Neuronal stem cell (in vitro differentiated cells): ENCODE measurements at regions not wholly inside any gene's neighbourhood (a gene's known extent, or its start where the extent isn't known, plus 50 kb on each side); places are given as distances from the start of the nearest gene placed in this dataset.

Source experiments
- DNase-seq: peaks from one replicate; pipeline ENCODE4 v3.0.0-alpha.2; 2013; ENCODE audit warnings: low spot score
- H2AFZ ChIP-seq: one replicate; pipeline ENCODE4 v1.6.1; 2013; ENCODE audit warnings: mild to moderate bottlenecking, low read length, inconsistent platforms
- H2AK5ac ChIP-seq: 2 replicates; pipeline ENCODE4 v1.6.1; 2013; ENCODE audit warnings: low read depth, mild to moderate bottlenecking, inconsistent platforms, low read length, moderate library complexity, mixed read lengths
- H2BK120ac ChIP-seq: 2 replicates; pipeline ENCODE4 v1.6.1; 2013; ENCODE audit warnings: low read depth, mild to moderate bottlenecking, inconsistent platforms, low read length, moderate library complexity, mixed read lengths
- H2BK12ac ChIP-seq: one replicate; pipeline ENCODE4 v1.6.1; 2013; ENCODE audit warnings: low read length, inconsistent platforms
- H2BK15ac ChIP-seq: 2 replicates; pipeline ENCODE4 v1.6.1; 2013; ENCODE audit warnings: mild to moderate bottlenecking, low read length, inconsistent platforms, mixed read lengths
- H2BK5ac ChIP-seq: one replicate; pipeline ENCODE4 v1.6.1; 2013; ENCODE audit warnings: inconsistent platforms, mild to moderate bottlenecking, low read length, moderate library complexity
- H3K14ac ChIP-seq: one replicate; pipeline ENCODE4 v1.6.1; 2013; ENCODE audit warnings: low read length, inconsistent platforms
- H3K18ac ChIP-seq: 2 replicates; pipeline ENCODE4 v1.6.1; 2013; ENCODE audit warnings: low read length, inconsistent platforms
- H3K23ac ChIP-seq: 2 replicates; pipeline ENCODE4 v1.6.1; 2013; ENCODE audit warnings: low read depth, mild to moderate bottlenecking, mixed read lengths, low read length, inconsistent platforms; ENCODE audit not compliant: poor library complexity
- H3K27ac ChIP-seq: replicated peaks from 3 replicates; pipeline ENCODE4 v1.5.1; 2013; ENCODE audit warnings: low read length, inconsistent platforms
- H3K27me3 ChIP-seq, 3 experiments: 2 replicates each; pipeline ENCODE4 v1.6.1; 2013; ENCODE audit warnings: low read length in 3 of 3, mild to moderate bottlenecking in 2 of 3, inconsistent platforms in 1 of 3, low read depth in 1 of 3, mixed read lengths in 1 of 3, moderate library complexity in 1 of 3; ENCODE audit not compliant: control insufficient read depth in 3 of 3, insufficient read depth in 3 of 3
- H3K36me3 ChIP-seq, 2 donors: replicated peaks in 1 of 2; 2 replicates each; pipeline ENCODE4 v1.6.1; 2013; ENCODE audit warnings: low read length in 2 of 2; ENCODE audit not compliant: control insufficient read depth in 2 of 2, insufficient read depth in 2 of 2
- H3K4ac ChIP-seq: 2 replicates; pipeline ENCODE4 v1.6.1; 2013; ENCODE audit warnings: inconsistent platforms, mild to moderate bottlenecking, low read length, moderate library complexity
- H3K4me1 ChIP-seq, 2 donors: 1 replicate in 1 of 2; 2 replicates in 1 of 2; pipeline ENCODE4 v1.6.1; 2013; ENCODE audit warnings: low read length in 2 of 2, low read depth in 1 of 2; ENCODE audit not compliant: control insufficient read depth in 2 of 2, insufficient read depth in 1 of 2
- H3K4me2 ChIP-seq: one replicate; pipeline ENCODE4 v1.6.1; 2013; ENCODE audit warnings: mild to moderate bottlenecking, low read length, inconsistent platforms; ENCODE audit not compliant: insufficient read depth, poor library complexity, severe bottlenecking
- H3K4me3 ChIP-seq, 2 donors: 2 replicates each; pipeline ENCODE4 v1.5.1; 2013; ENCODE audit warnings: low read length in 2 of 2, mild to moderate bottlenecking in 2 of 2, inconsistent platforms in 1 of 2, moderate library complexity in 1 of 2
- H3K79me1 ChIP-seq: one replicate; pipeline ENCODE4 v1.6.1; 2013; ENCODE audit warnings: low read depth, mild to moderate bottlenecking, inconsistent platforms, low read length, moderate library complexity
- H3K9ac ChIP-seq: one replicate; pipeline ENCODE4 v1.6.1; 2013; ENCODE audit warnings: mild to moderate bottlenecking, low read depth, low read length, inconsistent platforms; ENCODE audit not compliant: poor library complexity
- H3K9me3 ChIP-seq, 2 donors: replicated peaks in 1 of 2; 2 replicates each; pipeline versions ENCODE3 to v1.6.1; 2013; ENCODE audit warnings: low read length in 2 of 2, mild to moderate bottlenecking in 2 of 2, inconsistent platforms in 1 of 2, low read depth in 1 of 2, mixed read lengths in 1 of 2, moderate library complexity in 1 of 2; ENCODE audit not compliant: control insufficient read depth in 2 of 2, insufficient read depth in 1 of 2
- H4K8ac ChIP-seq: one replicate; pipeline ENCODE4 v1.6.1; 2013; ENCODE audit warnings: low read depth, mild to moderate bottlenecking, inconsistent platforms, low read length, moderate library complexity
- H4K91ac ChIP-seq: one replicate; pipeline ENCODE4 v1.6.1; 2013; ENCODE audit warnings: low read length, low read depth, mild to moderate bottlenecking, inconsistent platforms; ENCODE audit not compliant: poor library complexity
- WGBS, 2 donors: extraction: QIAGEN DNeasy Blood & Tissue Kit; methylation state at CpG; one replicate each; pipeline ENCODE4 v1.1.7; 2013; ENCODE audit warnings: missing lambda C conversion rate in 2 of 2, mixed read lengths in 1 of 2; ENCODE audit not compliant: insufficient read length in 2 of 2, insufficient replicate concordance in 1 of 2; ENCODE audit errors: extremely low coverage in 2 of 2; 5-methylcytosine and 5-hydroxymethylcytosine counted together

DNA sequence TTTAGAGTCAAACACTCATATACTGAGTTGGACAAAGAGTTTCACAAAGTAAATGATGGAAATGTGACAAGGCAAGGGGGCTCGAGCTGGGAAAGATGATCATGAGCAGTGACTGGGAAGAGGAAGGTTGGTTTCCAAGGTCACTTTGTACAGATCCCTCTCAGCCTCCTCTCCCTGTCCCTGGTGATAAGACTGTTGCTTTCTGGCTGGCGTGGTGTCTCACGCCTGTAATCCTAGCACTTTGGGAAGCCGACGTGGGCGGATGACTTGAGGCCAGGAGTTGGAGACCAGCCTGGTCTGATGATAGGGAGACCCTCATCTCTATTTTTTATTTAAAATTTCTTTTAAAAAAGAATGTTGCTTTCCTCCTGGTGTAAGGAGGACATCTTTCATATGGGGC lies 65.4 kb upstream of the CALM2 start:
- Histone ChIP-seq H3K27me3 (no peaks in the 10 kb centered on the region), H3K4me2 (no peak overlapping the region), H3K9me3 (no peaks in the 10 kb centered on the region), H3K9ac (no peak overlapping the region), H3K4me1 (peaks cover 23 to 30% of the 10 kb centered on the region in 2 donors), H3K14ac (no peak overlapping the region), H2AFZ (no peak overlapping the region), H3K79me1 (no peaks in the 10 kb centered on the region), H4K91ac (no peak overlapping the region), H2BK120ac (no peak overlapping the region), H3K18ac (no peak overlapping the region), H2BK5ac (no peak overlapping the region), H3K23ac (no peak overlapping the region), H2AK5ac (no peak overlapping the region), H2BK15ac (no peak overlapping the region), H3K36me3 (no peaks in the 10 kb centered on the region), H4K8ac (no peak overlapping the region), H3K4me3 (no peak overlapping the region), H3K4ac (no peak overlapping the region), H3K27ac (no peak overlapping the region), H2BK12ac (no peak overlapping the region)
- WGBS, 2 donors = no CpG with 5 or more reads among the region's 6 CpGs
- no peak for DNase-seq

DNA sequence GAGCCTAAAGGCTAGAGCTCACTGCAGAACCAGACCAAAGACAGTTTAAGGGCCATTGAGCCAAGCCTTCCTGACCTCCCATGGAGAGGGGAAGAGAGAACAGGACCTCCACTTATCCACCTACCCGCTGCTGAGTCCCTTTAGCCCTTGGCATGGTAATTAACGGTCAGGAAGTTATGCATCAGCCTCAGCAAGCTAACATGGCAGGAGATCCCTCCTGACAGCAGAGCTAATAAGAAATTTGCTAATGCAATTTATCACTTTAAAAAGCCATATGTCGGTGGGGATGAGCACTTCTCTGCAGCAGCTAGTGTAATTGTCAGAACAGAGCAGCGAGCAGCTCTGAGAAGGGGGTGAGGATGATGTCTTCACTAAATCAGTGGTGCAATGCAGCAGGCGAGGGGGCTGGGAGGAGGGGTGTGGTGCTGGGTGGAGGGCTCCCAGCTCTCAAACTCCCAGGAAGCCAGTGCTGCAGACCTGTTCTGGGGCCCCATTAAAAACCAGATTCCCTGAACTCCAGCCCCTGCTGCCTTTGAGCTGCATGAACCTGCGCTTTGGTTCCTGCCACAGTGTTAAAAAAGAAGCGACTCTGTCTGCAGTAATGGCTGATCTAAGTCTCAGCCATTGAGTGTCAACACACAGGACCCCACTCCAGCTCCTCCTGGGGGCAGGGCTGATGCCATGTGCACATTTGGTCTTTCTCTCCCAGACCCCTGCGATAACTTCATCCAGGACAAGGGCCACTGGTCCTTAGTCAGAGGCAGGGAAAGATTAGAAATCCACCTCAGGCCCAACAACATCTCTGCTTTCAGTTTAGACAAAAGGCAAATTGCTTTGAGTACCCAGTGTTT lies 63.0 kb upstream of the CALM2 start:
- DNase-seq = no peak
- no peak overlapping the region for H3K4me3 ChIP-seq

DNA sequence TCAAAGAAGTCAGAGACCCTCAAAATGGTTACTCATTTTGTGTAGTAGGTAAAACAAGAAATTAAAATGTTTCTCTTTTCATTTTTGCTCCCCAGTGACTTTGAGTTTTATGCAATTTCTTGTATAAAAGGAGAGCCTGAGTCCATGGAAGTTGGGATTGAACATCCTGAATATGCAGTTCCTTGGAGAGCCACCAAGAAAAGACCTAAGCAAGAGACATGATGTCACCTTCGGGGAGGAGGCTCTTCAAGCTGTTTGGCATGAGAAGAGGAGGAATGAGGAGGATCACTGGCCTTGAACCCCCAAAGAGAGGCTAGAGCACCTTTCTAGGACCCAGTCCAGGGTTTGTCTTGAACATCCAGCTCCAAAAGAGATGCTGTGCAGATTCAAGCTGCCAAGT lies 62.3 kb upstream of the CALM2 start:
- H3K4me3 ChIP-seq = no peak overlapping the region
- WGBS, 2 donors = no CpG with 5 or more reads among the region's 1 CpG
- no peaks in the 10 kb centered on the region for H3K79me1 ChIP-seq
- no peak overlapping the region for H2BK12ac ChIP-seq
- no peak for DNase-seq
- no peaks in the 10 kb centered on the region for H3K9me3 ChIP-seq
- no peak overlapping the region for H3K27ac ChIP-seq
- H2AK5ac ChIP-seq = no peak overlapping the region
- no peak overlapping the region for H2BK120ac ChIP-seq
- H3K4ac ChIP-seq = no peak overlapping the region
- H2BK5ac ChIP-seq = no peak overlapping the region
- peak overlapping the region; percentile 60 for H3K14ac ChIP-seq
- H4K8ac ChIP-seq = no peak overlapping the region
- H3K4me1 ChIP-seq = peaks cover 26 to 50% of the 10 kb centered on the region in 2 donors
- H3K23ac ChIP-seq = no peak overlapping the region
- no peaks in the 10 kb centered on the region for H3K36me3 ChIP-seq
- no peak overlapping the region for H2BK15ac ChIP-seq
- H3K4me2 ChIP-seq = no peak overlapping the region
- peak overlapping the region; percentile 76 for H2AFZ ChIP-seq
- no peak overlapping the region for H4K91ac ChIP-seq
- H3K27me3 ChIP-seq = no peaks in the 10 kb centered on the region
- H3K18ac ChIP-seq = peak overlapping the region; percentile 0
- H3K9ac ChIP-seq = no peak overlapping the region

More for the DNA sequence above, 63.0 kb upstream of the CALM2 start:
- Histone ChIP-seq H4K8ac (no peak overlapping the region), H2AFZ (peak overlapping the region; percentile 76), H2BK12ac (no peak overlapping the region), H3K4ac (no peak overlapping the region), H3K4me1 (peaks cover 25 to 43% of the 10 kb centered on the region in 2 donors), H3K18ac (peak overlapping the region; percentile 32), H3K9me3 (no peaks in the 10 kb centered on the region), H3K36me3 (no peaks in the 10 kb centered on the region), H2BK5ac (no peak overlapping the region), H3K14ac (no peak overlapping the region), H2BK15ac (no peak overlapping the region), H3K4me2 (no peak overlapping the region), H2AK5ac (peak overlapping the region; percentile 20), H3K23ac (no peak overlapping the region), H3K79me1 (no peaks in the 10 kb centered on the region), H3K9ac (no peak overlapping the region), H3K27me3 (no peaks in the 10 kb centered on the region), H2BK120ac (no peak overlapping the region), H4K91ac (no peak overlapping the region), H3K27ac (no peak overlapping the region)
- no CpG with 5 or more reads among the region's 8 CpGs for WGBS, 2 donors

DNA sequence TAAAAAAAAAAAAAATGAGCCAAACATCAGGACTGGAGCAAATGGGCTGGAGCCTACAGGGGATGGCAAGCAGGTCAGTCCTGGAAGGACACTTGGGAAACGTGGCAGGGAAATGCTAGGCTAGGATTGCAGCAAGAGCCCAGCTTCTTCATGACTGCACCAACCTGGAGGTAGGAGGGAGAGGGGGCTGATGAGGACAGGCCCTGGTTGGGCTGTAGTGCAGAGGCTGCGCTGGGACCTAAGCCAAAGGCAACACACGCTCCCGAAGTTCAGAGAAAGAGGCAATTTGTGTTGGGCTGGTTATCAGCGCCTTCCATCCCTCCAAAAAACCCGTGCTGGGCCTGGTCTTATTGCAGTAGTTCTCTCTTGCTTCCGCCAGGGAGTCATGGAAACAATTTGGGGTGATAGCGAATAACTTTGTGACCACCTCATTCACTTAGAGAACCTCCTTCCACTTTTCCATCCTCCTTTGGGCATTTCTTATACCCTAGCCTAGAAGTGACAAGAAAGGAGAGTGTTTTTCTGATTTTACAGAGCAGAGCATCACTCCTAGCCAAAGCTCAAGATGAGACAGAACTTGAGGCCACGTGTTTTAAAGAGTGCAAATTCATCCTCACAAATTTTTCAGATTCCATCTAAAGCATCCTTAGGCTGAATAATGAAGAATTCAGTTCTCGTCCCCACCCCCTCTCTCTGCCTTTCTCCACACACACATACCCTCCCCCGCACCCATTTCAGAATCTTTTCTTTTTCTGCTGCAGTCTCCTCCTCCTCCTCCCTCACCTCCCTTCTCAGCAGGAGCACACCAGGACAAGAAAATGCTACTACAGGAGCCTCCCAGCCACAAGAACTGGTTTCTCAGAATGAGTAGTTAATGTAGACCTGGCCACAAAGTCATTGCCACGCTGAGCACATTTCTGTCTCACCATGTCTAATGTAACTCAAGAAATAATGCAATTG lies 61.3 kb upstream of the CALM2 start:
- Histone ChIP-seq H3K9ac (no peak overlapping the region), H2BK12ac (no peak overlapping the region)

More for the DNA sequence above, 61.3 kb upstream of the CALM2 start:
- H2BK120ac ChIP-seq = no peak overlapping the region
- no peaks in the 10 kb centered on the region for H3K9me3 ChIP-seq
- no peak overlapping the region for H4K8ac ChIP-seq
- H3K18ac ChIP-seq = peak overlapping the region; percentile 68
- WGBS, 2 donors = 100% methylated on average over 1 of the region's 12 CpGs; no CpG with 5 or more reads in 1 of the 2 donors
- H2BK15ac ChIP-seq = no peak overlapping the region
- no peak overlapping the region for H3K23ac ChIP-seq
- H4K91ac ChIP-seq = no peak overlapping the region
- peak overlapping the region; percentile 8 for H2BK5ac ChIP-seq
- peak overlapping the region; percentile 38 for H2AFZ ChIP-seq
- no peak overlapping the region for H3K27ac ChIP-seq
- no peak overlapping the region for H3K4me2 ChIP-seq
- H3K4me3 ChIP-seq = no peak overlapping the region
- no peaks in the 10 kb centered on the region for H3K79me1 ChIP-seq
- H2AK5ac ChIP-seq = no peak overlapping the region
- no peaks in the 10 kb centered on the region for H3K27me3 ChIP-seq
- no peaks in the 10 kb centered on the region for H3K36me3 ChIP-seq
- H3K14ac ChIP-seq = no peak overlapping the region
- no peak overlapping the region for H3K4ac ChIP-seq
- DNase-seq = no peak
- H3K4me1 ChIP-seq = peaks cover 26 to 52% of the 10 kb centered on the region in 2 donors
